HG02870 (cell line): ENCODE measurements at regions not wholly inside any gene's neighbourhood (a gene's known extent, or its start where the extent isn't known, plus 50 kb on each side); places are given as distances from the start of the nearest gene placed in this dataset.
"Not testable (repeated sequence)": the region's sequence is repeated elsewhere in the genome, so short reads cannot be mapped to it uniquely, and the experiment has no call there.

Source experiments
- ATAC-seq: cut with Tn5 transposase; IDR thresholded peaks from one replicate; pipeline ENCODE4 v1.9.1; 2021; ENCODE audit warnings: mild to moderate bottlenecking, moderate library complexity; ENCODE audit not compliant: unreplicated experiment

DNA sequence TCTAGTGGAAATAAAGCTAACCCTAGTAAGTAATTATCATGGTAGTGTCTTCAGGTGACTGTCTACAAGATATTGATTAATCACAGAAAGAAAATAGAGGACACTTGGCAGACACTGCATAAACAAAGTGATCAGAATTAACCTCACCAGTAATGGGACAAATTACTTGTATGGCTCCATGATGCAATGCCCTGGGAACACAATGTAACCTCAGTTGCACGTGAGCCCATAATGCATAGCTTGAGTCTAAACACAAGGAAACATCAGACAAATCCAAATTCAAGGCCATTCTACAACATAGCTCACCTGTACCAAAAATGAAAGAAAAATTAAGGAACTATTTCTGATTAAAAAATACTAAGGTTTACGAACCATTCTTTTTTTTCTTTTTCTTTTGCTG, 92.4 kb upstream of the SSTR4 start:
- no peak for ATAC-seq

DNA sequence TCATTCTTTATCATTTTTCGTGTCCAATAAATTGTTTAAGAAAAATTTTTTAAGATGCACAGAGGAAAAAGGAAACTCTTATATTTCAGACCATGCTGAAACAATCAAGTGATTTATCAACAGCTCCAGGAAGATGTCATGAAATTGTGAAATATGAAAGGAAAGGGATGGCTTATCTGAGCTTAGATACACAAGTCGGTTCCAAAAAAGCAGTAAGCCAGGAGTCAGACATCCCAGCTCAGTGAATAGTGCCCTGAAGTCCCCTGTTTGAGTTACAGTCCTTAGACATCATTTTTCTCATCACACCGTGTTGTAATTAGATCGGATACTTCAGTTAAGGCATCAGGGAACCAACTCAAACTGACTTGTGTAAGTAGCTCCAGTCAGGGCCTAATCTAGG, 91.0 kb upstream of the SSTR4 start:
- ATAC-seq = no peak

GRCh38 chr20:22944936-22945335, 90.2 kb upstream of the SSTR4 start:
- ATAC-seq = no peak

DNA sequence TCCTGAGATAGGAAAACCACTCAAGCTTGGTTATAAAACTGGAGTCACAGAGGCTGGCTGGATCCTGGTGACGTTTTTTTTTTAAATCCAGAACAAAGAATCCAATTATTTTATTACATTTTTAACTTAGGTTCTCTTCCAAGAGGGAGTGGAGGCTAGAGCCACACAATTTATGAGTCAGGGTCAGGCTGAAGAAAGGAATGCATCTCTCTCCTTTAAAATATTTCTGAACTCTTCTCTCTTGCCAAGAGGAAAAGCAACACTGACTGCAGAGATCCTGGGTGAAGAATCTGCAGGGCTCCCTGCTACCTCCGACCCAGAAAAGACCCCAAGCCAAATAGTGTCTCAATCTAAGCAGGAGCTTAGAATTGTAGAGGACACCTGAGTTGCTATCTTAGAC, 88.5 kb upstream of the SSTR4 start:
- ATAC-seq = no peak

DNA sequence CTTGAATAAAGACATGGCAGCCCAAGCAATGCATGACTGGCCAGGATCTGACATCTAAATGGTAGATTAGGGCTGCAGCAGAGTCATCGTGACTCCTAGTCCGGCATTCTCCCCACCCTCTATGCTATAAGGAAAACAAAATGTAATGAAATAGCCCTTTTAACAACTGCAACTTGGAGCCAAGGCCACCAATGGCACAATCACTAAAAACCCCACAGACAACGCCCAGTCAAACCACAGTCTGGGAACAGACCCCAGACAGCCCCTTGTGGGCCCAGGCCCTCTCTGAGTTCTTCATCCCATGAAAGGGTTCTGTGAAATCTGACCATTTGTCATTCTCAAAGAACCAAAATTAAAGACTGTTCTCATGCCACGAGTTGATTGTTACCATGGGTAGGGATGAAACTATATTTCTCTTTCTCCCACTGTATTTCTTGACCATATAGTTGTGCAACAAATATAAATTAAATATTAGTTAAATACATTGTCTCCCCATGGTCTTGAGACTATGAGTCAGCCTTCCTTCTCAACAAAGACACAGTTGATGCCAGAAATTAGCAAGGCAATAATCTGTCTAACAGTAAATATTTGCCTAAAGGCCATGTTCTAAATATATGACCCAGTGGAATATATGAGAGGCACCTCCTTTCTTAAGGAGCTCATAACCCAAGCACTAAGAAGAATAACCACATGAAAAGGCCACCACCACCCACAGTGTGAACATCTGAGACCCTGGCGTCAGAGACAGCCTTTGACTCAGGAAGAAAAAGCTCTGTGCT, 85.6 kb upstream of the SSTR4 start:
- no peak for ATAC-seq

DNA sequence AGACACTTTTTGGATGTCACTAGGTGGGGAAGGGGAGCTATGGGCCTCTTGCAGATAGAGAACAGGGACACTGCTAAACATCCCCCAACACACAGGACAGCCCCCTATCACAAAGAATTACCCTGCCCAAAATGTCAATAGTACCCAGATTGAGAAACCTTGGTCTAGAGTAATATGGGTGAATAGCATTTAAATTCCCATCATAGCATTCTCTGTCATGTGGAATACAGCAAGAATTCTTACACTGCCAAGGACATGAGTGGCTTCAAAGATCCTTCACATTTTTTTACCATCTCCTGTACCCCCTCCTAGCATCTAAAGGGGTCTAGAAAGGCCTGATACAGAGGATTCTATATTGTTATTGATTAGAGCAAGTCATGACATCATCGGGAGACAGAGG, 83.1 kb upstream of the SSTR4 start:
- no peak for ATAC-seq

DNA sequence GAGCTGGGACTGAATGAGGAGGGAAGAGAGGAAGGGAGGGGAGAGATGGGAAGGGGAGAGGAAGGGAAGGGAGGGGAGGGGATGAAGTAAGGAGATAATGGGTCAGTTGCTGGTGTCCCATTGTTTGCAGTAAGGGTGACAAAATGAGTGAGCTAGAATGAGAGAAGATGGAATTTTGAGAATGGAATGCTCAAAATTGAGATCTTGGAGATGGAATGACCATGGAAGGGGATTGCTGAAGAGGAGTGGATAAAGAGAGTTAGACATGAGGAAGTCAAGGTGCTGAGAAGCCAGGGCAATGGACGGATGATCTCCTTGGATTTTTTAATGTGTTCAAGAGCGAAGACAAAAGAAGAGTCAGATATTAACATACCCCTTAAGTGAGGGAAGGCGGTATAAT, 80.5 kb upstream of the SSTR4 start:
- no peak for ATAC-seq

DNA sequence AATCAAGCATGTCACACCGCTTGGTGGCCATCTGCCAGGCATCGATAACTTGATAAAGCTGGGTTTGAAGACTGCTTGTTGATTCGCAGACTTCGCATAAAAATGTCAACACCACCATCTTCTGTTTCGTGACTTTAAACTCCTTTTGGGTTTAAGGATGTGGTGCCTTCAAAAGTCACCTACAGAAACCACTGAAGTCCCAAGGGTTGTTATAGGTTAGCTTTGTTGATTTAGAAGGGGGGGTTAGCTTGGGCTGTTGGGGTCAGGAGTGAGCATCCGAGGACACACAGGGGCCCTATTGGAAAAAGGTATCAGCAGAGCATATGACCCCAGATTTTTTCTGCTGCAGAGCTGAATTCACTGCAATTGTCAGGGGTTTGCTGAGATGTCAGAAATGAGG, 76.7 kb upstream of the SSTR4 start:
- ATAC-seq = no peak

- no peak for ATAC-seq
These were observed 72.3 kb upstream of the SSTR4 start for GRCh38 chr20:22962567-22963439.

DNA sequence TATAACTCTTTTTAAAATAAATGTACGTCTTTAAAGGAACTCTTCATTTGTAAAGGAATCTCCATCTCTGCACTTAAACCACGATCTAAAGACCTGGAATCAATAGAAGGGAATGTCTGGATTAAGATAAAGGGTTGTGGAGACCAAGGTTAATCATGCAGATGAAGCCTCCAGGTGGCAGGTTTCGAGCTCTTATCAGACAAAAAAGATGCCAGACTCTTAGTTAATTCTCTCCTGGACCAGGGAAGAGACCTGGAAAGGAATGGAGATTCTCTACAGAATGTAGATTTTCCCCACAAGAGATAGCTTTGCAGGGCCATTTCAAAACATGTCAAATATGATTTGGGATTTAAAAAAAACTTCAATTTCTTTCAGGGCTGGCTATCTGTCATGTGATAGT, 71.5 kb upstream of the SSTR4 start:
- ATAC-seq = no peak

DNA sequence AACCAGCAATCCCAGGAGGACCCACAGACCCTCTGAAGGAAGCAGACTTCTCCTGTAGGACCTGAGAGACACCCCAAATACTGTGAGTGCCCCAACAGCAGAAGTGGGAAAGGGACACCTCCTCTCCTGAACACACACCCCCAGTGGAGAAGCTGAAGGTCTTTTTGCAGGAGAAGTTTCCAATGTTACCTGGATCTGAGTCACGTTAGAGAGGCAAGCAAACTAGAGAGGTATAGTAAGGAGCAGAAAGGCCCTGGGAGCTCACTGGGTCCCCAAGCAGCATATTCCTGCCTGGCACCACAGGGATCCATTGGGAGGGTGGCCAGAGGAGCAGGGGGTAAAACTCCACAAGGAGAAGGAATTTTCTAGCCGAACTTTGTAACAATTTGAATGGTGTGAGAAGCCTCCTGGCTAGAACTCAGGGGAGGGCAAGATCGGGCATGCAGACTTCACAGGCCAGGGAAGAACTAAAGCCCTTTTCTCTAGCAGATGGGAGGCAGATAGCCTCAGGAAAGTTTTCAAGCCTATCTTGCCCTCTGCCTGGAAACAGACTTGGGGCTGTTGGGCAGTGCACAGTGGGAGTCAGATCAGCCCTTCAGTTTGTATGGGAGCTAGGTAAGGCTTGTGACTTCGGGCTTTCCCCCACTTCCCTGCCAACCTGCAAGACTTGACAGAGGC, 68.2 kb upstream of the SSTR4 start:
- ATAC-seq = no peak

GRCh38 chr20:22967706-22968105, 67.4 kb upstream of the SSTR4 start:
- ATAC-seq = not testable (repeated sequence)

DNA sequence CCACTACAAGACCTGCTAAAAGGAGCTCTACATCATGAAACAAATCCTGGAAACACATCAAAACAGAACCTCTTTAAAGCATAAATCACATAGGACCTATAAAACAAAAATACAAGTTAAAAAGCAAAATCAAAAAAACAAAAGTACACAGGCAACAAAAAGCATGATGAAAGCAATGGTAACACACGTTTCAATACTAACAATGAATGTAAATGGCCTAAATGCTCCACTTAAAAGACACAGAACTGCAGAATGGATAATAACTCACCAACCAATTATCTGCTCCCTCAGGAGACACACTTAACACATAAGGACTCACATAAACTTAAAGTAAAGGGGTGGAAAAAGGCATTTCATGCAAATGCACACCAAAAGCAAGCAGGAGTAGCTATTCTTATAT, 66.1 kb upstream of the SSTR4 start:
- not testable (repeated sequence) for ATAC-seq

DNA sequence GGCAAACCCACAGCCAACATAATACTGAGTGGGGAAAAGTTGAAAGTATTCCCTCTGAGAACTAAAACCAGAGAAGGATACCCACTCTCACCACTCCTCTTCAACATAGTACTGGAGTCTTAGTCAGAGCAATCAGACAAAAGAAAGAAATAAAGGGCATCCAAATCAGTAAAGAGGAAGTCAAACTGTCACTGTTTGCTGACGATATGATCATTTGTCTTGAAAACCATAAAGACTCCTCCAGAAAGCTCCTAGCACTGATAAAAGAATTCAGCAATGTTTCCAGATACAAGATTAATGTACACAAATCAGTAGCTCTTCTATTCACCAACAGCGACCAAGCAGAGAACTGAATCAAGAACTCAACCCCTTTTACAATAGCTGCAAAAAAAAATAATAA, 64.0 kb upstream of the SSTR4 start:
- not testable (repeated sequence) for ATAC-seq

GRCh38 chr20:22974354-22974753, 60.8 kb upstream of the SSTR4 start:
- ATAC-seq = no peak

GRCh38 chr20:22977047-22977785, 57.9 kb upstream of the SSTR4 start:
- ATAC-seq = no peak

DNA sequence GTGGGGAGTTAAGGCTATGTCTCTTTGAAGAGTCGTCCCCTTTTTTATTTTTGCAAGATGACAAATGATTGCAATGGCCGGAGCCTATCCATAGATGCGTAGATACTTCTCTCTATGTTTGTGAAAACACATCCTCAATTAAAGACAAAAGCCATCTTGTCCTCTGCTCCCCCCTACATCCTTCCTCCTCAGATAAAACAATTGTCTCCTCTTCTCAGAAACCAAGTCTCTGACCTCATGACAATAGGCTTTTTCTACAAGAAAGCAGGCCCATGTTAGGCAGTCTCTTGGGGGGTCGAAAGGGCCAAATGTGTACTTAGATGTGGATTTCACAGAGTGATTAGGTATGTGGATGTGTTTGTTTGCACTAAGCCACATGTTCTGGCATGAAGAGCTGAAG, 51.1 kb upstream of the SSTR4 start:
- no peak for ATAC-seq

DNA sequence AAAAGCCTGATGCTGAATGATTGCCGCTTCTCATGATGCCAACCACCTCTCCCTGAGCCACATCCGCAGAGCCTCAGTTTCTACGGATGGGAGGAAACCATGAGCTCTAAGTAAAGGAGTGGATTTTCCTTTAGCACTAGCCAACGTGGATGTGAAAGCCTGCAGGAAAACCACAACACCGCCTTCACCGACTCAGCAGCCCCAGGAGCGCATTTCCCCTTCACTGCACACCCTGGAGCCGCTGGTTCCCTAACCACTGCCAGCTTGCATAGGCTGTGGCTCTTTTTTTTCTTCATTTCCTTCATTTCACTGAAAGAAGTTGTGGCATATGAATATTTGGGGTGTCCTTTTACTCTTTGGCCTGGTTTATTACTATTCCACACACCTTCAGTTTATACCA, 50.5 kb upstream of the SSTR4 start:
- no peak for ATAC-seq

GRCh38 chr20:22985239-22985778, 49.8 kb upstream of the SSTR4 start:
- no peak for ATAC-seq
